Uterus (tissue), 2 donors: ENCODE measurements at regions not wholly inside any gene's neighbourhood (a gene's known extent, or its start where the extent isn't known, plus 50 kb on each side); places are given as distances from the start of the nearest gene placed in this dataset.

ENCODE experiments used
- CTCF ChIP-seq, 4 experiments: fragments of 200-600 bp in 2 of 4; fragments of 450-650 bp in 2 of 4; sonication (generic) in 2 of 4; IDR thresholded peaks; one replicate each; pipeline ENCODE4 v1.5.1; 2016 to 2019; ENCODE audit warnings: antibody characterized with exemption in 4 of 4, mild to moderate bottlenecking in 2 of 4, moderate library complexity in 1 of 4
- POLR2A ChIP-seq, 2 donors: fragments of 450-650 bp; IDR thresholded peaks; one replicate each; pipeline ENCODE4 v1.6.1; 2016; ENCODE audit warnings: antibody characterized with exemption in 2 of 2, mild to moderate bottlenecking in 1 of 2, moderate library complexity in 1 of 2

- TF ChIP-seq CTCF (IDR thresholded peaks at IDR 0.05): no peak
- no peak for TF ChIP-seq POLR2A (IDR thresholded peaks at IDR 0.05)
Observed at GRCh38 chr7:9621927-9622326, 1188.5 kb downstream of the NXPH1 start.
